HG03039 (cell line): ENCODE measurements at regions not wholly inside any gene's neighbourhood (a gene's known extent, or its start where the extent isn't known, plus 50 kb on each side); places are given as distances from the start of the nearest gene placed in this dataset.
"Not testable (repeated sequence)": the region's sequence is repeated elsewhere in the genome, so short reads cannot be mapped to it uniquely, and the experiment has no call there.

ENCODE experiments used
- ATAC-seq: cut with Tn5 transposase; IDR thresholded peaks from one replicate; pipeline ENCODE4 v1.9.1; 2021; ENCODE audit warnings: mild to moderate bottlenecking, moderate library complexity; ENCODE audit not compliant: unreplicated experiment

DNA sequence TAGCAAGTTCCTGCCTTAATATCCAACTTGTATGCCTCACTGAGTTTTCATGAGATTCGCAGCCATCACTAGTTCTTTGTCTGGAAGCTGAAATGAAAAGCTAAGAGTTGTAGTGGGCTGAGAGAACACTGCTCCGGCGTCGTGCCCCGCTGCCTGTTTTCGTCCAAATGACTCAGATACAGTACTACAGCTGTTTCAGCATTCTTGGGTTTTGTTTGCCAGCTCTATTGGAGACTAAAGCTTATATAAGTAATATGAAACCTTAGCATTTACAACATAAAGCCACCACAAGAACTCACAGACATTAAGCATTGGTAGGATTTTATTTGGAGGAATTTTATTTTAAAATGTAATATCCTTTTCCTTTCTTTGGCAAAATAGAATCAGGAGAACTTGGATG is 299.7 kb downstream of the DLEU7 start:
- no peak for ATAC-seq

DNA sequence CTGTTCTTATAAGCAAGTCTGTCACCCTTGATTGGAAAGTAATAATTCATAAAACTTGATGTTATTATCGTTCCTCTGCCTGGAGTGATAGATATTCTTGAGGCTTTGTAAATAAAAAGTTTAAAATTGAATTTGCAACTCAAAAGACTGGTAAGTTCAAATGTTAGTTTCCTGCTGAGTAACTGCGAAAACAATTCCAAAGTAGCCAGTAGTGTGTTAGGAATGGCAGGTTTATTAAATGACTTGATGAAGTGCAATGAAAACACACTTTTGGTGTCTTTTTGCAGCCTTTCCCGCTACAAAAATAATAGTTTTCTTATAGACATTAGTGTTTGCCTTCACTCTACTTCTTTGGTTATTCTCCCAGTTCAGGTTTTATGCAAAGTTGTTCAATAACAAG is 299.3 kb downstream of the DLEU7 start:
- ATAC-seq = no peak

DNA sequence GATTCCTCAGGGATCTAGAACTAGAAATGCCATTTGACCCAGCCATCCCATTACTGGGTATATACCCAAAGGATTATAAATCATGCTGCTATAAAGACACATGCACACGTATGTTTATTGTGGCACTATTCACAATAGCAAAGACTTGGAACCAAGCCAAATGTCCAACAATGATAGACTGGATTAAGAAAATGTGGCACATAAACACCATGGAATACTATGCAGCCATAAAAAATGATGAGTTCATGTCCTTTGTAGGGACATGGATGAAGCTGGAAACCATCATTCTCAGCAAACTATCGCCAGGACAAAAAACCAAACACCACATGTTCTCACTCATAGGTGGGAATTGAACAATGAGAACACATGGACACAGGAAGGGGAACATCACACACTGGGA is 296.3 kb downstream of the DLEU7 start:
- not testable (repeated sequence) for ATAC-seq

DNA sequence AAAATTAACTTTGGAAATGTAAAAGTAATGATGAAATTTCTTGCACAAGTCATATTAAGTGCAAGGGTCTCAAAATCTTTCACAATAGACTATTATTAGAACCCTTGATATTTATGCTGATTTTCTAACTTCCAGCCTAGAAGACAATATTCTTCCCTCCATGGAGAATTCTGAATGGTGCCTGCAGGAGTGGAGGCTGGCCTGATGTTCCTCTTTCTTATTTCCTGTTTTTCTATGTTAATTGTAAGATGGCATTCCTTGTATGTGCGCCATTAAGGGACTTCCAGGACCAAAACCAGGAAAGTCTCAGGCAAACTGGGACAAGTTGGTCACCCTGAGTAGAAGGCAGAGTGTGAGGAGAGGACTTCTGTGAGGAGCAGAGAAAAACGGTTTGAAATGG is 294.9 kb downstream of the DLEU7 start:
- no peak for ATAC-seq

DNA sequence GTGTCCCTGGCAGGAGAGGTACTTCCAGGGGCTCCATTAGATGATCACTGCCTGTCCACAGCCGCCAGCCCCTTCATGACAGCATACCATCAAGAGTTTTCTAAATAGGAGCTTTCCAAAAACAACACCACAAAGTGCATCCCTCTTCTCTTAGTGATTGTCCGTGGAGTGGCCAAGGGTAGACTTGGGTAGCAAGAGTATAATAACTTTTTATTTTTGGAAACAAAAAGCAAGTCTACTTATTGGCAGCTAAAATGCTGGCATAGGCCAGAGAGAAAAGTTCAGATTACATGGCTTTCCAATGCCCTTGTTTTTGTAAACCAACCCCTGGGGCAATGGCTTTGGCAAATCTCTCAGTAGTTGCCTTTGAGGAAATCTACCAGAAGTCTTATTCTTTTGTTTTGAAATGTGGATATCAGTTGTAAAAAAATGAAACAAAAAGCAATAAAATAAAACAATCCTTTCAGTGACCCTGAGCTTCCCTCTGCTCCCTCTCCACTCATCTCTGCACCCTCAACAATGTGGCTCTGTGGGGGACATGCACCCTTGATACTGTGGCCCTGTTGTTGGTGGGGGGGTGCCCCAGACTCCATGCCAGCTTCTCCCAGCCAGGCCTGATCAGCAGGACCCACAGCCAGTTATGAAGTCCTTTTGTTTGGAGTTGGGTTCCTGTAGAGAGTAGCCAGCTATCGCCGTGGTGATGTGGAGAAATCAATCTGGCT is 294.1 kb downstream of the DLEU7 start:
- no peak for ATAC-seq

DNA sequence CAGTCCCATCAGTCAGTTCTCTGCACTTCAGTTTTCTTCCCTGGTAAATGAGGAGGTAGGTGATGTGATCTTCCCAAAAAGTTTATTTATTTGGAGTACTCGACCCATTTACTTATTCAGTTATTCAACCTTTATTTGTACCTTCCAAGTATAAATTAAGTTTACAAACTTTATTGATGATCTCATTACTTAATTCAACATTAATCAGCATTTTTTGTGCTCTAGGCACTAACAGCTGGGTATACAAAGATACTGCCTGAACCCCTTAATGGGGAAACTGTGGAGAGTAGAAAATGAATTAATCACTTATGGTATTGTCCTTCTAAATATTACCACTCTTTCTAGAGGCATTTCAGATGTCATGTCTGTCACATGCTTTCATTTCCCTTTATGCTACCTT is 293.3 kb downstream of the DLEU7 start:
- ATAC-seq = no peak

DNA sequence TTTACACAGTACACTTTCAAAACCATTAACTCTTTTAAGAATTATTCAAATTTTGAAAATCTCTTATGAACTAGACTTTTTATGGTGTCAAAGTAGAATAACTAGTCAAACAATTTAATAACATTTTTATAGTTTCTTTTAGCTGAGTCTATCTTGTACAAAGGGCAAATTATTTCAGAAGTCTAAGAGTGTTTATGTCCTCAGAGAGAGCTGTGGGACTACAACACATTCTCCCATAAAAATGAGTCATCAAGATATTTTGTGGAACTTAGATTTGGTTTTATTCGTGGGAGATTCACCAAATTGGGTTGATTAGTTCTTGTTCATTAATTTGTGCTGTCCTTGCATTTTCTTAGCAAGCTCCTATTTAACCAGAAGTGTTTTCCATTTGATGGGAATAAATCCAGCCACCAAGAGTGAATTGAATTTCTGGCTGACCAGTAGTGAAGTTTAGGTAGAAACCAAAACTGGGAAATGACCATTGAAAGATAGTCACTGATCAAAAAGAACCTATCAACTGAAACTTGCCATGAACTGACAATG is 291.0 kb downstream of the DLEU7 start:
- no peak for ATAC-seq

DNA sequence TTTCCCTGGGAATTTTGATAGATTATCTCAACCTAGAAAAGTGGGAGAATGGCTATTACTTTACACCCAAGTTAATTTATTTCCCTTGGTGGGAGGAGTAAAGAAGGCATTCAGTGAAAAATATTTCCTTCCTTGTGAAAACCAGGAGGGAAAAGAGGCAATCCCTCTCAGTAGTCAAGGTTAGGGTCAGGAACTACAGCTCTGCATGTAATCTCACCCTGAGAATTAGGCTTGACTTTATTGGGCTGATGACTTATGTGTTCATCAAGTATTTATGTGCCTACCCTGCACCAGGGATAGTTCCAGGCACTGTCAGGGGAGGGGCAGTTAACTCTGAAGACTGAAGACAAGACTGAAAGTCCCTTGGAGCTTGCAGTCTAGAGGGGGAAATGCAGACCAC is 281.8 kb downstream of the DLEU7 start:
- no peak for ATAC-seq

DNA sequence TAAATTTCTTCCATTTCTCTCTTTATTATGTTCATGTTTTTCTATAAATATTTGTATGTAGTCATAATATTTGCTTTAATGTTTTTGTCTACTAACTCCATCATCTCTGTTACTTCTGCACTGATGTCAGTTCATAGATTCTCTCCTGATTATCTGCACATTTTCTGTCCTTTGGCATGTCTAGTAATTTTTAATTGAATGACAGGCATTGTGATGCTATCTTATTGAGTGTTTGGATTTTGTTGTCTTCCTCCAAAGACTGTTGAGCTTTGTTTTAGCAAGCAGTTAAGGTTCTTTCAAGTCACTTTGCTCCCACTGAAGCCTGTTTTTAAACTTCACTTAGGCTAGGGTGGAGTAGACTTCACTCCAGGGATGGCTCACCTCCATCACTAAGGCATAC is 276.8 kb downstream of the DLEU7 start:
- no peak for ATAC-seq

DNA sequence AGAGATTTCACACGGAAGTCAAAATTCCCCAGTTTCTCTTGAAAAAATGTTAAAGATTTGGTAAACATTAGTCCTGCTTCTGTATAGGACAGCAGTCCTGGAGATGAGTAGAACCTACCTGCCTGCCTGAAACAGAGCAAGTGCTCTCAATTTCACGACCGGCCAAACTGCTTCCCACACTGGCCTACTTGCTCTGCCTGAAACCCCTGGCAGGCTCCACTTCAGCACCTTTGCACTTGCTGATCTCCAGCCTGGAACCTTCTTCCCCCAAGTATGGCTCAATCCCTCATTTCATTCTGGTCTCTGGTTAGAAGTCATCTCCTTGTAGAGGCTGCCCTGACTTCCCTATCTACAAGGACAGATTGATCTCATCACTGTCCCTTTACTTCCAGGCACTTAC is 271.4 kb downstream of the DLEU7 start:
- no peak for ATAC-seq

DNA sequence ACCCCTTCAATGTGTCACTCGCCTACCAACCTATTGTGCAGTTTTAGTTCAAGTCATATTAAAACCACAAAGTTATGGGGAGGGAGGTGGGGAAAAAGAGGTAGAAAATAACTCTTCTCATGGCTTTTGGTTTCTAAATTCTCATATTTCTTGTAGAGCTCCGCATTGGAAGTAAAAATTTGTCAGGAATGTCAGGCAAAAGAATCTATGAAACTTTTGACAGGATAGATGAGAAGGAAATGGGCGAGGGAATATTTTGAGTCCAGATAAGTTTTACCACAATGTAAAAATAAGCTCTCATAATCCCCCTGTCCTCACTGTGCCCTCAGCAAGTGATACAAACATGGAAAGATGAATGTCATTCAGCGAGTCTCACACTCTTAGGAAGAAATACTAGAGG is 270.4 kb downstream of the DLEU7 start:
- no peak for ATAC-seq

DNA sequence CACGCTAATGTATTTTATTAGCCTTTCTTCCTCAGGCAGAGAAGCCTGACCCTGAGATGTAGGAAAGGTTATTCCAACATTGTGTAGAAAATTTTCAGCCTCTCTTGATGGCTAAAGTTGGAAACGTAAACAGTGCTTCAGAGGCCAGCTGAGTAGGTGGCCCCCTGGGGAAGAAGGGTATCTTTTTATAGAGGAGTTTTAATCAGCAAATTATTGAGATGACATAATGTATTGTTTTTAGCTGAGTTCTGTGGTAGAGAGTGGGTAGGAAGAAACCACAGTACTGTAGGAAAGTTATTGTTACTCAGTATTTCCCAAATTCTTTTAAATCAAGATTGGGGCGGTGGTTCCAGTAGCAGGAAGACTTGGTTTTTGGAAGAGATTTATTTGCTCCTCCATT is 268.8 kb downstream of the DLEU7 start:
- no peak for ATAC-seq

DNA sequence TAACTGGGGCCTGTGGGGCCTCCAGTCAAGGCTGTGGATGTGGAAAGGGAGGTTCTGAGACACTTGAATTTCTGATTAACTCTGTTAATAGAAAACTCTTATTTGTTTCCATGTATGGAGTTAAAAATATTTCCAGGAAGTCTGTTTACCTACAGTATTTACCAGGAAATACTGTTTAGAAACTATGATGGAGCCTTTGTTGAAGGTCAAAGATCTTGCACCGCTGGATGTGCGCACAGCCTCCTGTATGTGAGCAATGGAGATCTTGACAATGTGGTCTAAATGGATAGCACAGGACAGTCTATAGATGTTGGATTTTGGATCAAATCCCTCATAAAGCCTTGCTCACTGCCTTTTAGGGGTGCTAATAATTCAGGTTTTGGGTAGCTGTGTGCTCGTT is 268.4 kb downstream of the DLEU7 start:
- ATAC-seq = no peak

DNA sequence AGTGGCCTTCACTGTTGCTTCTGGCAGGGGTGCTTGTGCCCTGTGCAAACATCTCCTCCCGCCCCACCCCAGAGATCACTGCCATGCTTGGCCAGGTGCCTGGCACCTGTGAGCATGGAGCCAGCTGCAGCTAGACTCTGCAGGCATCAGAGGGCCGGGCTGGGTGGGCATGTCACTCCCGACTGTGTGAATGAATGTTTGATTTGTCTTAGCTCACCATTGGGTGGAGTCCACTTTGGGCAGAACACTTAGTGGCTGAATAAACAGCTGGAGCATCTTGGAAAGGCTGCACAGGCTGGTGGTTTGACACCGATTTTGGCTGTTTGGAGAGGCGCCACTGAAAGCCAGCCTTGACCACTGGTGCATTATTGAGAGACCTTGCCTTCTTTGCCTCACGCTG is 267.3 kb downstream of the DLEU7 start:
- ATAC-seq = no peak

DNA sequence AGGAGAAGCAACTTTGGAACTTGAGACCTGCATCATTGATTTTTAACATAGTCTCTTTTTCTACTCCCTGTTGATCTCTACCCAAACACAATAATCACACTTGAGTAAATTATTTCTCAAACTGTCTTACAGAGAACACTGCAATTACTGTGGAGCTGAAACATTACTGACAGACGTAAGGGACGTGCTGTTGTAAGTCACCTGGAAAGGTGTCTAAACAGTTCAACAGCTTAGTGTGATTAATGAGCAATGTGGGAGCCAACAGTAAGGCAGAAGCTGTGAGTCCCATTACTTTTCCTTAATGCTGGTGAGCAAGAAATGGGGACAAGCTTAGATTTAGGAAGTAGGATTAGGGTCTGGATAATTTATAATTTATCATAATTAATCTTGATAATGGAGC is 265.7 kb downstream of the DLEU7 start:
- ATAC-seq = no peak

DNA sequence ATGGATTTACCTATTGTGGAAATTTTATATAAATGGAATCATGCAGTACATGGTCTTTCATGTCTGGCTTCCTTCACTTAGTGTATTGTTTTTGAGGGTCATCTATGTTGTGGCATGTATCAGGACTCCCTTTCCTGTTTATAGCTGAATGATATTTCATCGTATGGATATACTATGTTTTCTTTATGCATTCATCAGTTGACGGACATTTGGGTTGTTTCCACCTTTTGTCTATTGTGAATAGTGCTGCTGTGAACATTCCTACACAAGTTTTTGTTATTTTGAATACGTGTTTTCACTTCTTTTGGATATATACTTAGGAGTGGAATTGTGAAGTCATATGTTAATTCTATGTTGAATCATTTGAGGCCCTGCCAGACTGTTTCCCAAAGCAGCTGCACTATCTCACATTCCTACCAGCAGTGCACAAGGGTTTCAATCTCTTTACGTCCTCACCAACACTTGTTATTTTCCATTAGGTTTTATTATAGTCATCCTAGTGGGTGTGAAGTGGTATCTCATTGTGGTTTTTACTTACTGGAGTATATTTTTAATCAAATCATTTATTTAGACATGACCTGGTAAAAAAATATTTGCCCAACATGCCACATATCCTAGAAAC is 262.7 kb downstream of the DLEU7 start:
- no peak for ATAC-seq

DNA sequence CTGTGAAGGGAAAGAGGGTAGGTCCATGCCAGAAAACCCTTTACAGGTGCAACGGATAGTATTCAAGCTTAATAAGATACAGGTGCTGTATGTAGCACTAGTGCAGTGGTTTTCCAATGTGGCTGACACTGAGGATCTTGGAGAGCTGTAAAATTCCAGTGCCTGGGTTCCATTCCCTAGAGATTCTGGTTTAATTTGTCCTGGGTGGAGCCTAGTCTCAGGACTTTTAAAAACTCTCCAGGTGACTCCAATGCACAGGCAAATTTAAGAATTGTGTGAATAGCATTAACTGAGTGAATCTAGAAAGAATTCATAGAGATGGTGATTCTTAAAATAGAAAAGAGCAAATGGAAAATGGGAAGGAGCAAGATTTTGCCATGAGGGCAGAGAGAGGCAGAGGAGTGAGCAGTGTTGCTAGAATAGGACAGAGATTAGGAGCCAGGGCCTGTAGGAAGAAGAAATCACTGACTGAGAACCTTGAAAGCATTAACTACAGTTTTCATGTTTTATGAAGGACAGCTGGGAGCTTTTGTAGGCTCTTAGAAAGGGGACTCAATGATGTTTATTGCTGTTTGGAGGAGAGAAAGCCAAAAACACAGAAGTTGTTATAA is 261.8 kb downstream of the DLEU7 start:
- ATAC-seq = no peak

DNA sequence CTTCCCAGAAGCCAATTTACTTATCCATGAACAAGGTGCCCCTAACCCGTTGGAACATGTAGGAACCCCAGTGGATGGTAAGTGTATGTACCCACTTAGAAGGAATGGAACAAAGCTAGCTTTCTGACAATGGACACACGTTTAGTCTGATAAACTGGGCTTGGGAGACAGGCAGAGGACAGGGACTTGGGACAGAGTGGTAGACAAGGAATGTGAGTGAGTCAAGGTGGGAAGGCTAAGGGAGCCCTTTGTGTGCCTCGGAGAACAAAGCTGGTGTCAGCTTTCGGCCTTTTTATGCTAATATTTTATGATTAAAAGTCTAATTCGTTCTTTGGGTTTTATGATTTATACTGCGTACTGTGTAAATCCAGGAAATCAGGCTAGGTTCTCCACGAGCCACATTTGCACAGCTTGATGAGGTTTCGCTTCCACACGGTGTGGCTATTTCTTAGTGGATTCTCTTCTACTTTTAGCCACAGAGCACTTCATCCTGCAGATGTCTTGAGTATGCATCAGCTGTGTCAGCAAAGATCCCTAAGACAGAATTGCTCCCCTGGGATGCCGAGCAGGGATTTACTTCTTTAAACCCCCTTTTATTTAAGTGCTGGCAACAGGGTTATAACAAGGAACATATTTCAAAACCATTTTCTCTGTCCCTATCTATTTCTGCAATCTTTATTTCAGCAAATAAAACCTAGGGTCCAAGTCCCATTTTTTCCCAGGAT is 258.5 kb downstream of the DLEU7 start:
- no peak for ATAC-seq

DNA sequence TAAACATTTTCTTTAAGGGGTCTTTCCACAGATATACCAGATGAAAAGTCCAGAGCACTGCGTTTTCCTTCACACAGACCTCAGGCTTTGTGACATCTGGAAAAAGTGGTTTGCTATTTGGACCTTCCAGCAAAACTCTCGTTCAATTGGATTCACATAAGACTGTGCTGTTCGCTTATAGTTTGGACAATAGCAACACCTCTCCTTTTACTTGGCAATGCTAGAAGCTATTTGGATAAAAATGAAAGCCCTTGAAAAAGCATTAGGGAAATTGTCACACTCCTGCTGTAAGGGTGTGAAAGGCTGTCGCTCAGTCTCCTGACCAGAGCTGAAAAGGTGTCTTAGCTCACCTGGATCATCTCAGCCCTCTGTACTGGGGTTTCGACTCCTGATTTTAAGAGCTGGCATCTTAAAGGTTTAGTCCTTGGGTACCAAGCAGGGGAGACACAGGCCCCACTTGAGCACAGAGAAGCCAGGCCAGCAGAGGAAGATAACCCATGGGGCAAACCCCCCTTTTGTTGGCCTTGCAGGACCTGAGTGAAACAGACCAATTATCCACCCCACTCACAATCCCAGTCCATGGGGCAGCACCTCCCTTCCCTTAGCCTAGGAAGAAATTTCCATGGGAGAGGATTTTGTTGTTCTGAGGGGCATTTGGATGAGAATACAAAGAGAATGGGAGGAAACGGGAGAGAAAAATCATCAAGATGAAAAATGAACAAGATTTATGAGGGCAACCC is 257.6 kb downstream of the DLEU7 start:
- no peak for ATAC-seq

DNA sequence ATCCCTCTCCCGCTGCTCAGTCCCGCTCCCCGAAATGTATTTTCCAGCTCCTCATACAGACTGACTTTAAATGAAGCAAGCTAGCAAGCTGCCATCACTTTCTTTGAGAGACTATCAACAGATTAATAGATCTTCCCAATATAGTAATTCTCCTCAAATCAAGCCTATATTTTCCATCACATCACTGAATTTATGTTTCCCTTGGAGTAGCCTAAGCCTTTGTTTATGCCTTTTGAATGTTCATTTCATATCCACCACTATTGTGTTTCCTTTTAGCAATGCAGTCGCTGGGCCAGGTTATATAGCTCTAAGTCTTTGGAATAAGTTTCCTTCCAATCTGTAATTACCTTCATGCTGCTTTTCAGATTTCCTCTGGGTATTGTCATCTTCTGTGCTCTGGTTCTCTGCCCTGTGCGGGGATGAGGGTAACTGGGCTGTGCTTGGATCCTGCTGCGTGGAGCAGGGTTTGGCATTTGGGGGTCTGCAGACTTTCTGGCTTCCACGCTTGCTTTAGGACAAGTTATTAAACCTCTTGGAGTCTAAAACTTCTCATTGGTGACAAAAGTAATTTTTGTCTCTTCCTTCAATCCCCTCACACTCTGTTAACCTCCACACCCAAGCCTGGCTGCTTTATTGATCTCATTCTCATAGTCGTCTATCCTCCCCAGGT is 256.9 kb downstream of the DLEU7 start:
- no peak for ATAC-seq
